GM12874 (cell line): ENCODE measurements at regions not wholly inside any gene's neighbourhood (a gene's known extent, or its start where the extent isn't known, plus 50 kb on each side); places are given as distances from the start of the nearest gene placed in this dataset.

Experiments
- CTCF ChIP-seq: IDR thresholded peaks from 2 replicates; pipeline ENCODE4 v1.5.1; 2011; ENCODE audit warnings: low read depth, mild to moderate bottlenecking, control low read depth, low read length, moderate library complexity; ENCODE audit not compliant: insufficient read depth

GRCh38 chr5:174614500-174615135, 109.8 kb upstream of the MSX2 start:
- no peak for TF ChIP-seq CTCF

- TF ChIP-seq CTCF, result no peak
These were observed 108.3 kb upstream of the MSX2 start for GRCh38 chr5:174616036-174616435.

- TF ChIP-seq CTCF, result no peak
These were observed 107.1 kb upstream of the MSX2 start for GRCh38 chr5:174617285-174617684.

- TF ChIP-seq CTCF, result no peak
These were observed 106.5 kb upstream of the MSX2 start for GRCh38 chr5:174617910-174618309.

- TF ChIP-seq CTCF, result no peak
These were observed 105.8 kb upstream of the MSX2 start for GRCh38 chr5:174618589-174618988.

GRCh38 chr5:174622067-174622466, 102.3 kb upstream of the MSX2 start:
- TF ChIP-seq CTCF, result no peak

- no peak for TF ChIP-seq CTCF
These were observed 101.4 kb upstream of the MSX2 start for GRCh38 chr5:174623018-174623417.
